ENCODE measurements at regions not wholly inside any gene's neighbourhood (a gene's known extent, or its start where the extent isn't known, plus 50 kb on each side); places are given as distances from the start of the nearest gene placed in this dataset.
"Not testable (repeated sequence)": the region's sequence is repeated elsewhere in the genome, so short reads cannot be mapped to it uniquely, and the experiment has no call there.

- H3K79me2 ChIP-seq (ENCODE audit: control insufficient read depth, insufficient read depth, low read length); H3K27ac ChIP-seq (ENCODE audit: low read length in 2 of 2); ATAC-seq (ENCODE audit: low read depth); H3K27me3 ChIP-seq (replicated peaks in 1 of 4; ENCODE audit: control extremely low read depth in 1 of 4, control insufficient read depth in 3 of 4, insufficient read depth in 4 of 4, low read length in 3 of 4); H3K4me2 ChIP-seq (replicated peaks; ENCODE audit: low read depth, low read length, poor library complexity, severe bottlenecking); POLR2A ChIA-PET; H3K9me3 Mint-ChIP-seq (ENCODE audit: insufficient read depth); H3K36me3 ChIP-seq (replicated peaks in 1 of 2; ENCODE audit: control extremely low read depth in 1 of 2, control insufficient read depth in 1 of 2, extremely low read depth in 1 of 2, insufficient read depth in 2 of 2, low read length in 1 of 2); CTCF ChIA-PET; H3K4me3 Mint-ChIP-seq; H4K20me1 ChIP-seq (ENCODE audit: control insufficient read depth, insufficient read depth, low read length, poor library complexity, severe bottlenecking); H3K4me3 ChIP-seq (ENCODE audit: control extremely low read depth in 1 of 5, extremely low read depth in 1 of 5, insufficient read depth in 1 of 5, low read depth in 2 of 5, low read length in 4 of 5); DNase-seq; H2AFZ ChIP-seq (ENCODE audit: insufficient read depth, low read depth, low read length, poor library complexity, severe bottlenecking); H3K4me1 ChIP-seq (ENCODE audit: control insufficient read depth in 2 of 2, insufficient read depth in 2 of 2, low read length in 2 of 2); H3K9me3 ChIP-seq (ENCODE audit: control extremely low read depth in 1 of 3, control insufficient read depth in 2 of 3, insufficient read depth in 1 of 3, low read length in 2 of 3); H3K4me1 Mint-ChIP-seq; intact Hi-C loops (cut with micrococcal nuclease); H3K27ac Mint-ChIP-seq; H3K9ac ChIP-seq (ENCODE audit: low read length); H3K27me3 Mint-ChIP-seq: not testable (repeated sequence)
- WGBS (ENCODE audit: insufficient coverage) = no CpG with 5 or more reads among the region's 3 CpGs
Measured at GRCh38 chr1:149249850-149250467, 146.6 kb upstream of the NBPF9 start.

- H3K4me3 ChIP-seq (ENCODE audit: control extremely low read depth in 1 of 5, extremely low read depth in 1 of 5, insufficient read depth in 1 of 5, low read depth in 2 of 5, low read length in 4 of 5); H3K4me3 Mint-ChIP-seq; ATAC-seq (ENCODE audit: low read depth); H3K9ac ChIP-seq (ENCODE audit: low read length); POLR2A ChIA-PET; H3K27me3 Mint-ChIP-seq; H3K4me1 Mint-ChIP-seq; CTCF ChIA-PET; H3K36me3 ChIP-seq (replicated peaks in 1 of 2; ENCODE audit: control extremely low read depth in 1 of 2, control insufficient read depth in 1 of 2, extremely low read depth in 1 of 2, insufficient read depth in 2 of 2, low read length in 1 of 2); H3K79me2 ChIP-seq (ENCODE audit: control insufficient read depth, insufficient read depth, low read length); DNase-seq; H3K4me1 ChIP-seq (ENCODE audit: control insufficient read depth in 2 of 2, insufficient read depth in 2 of 2, low read length in 2 of 2); H3K27ac Mint-ChIP-seq; H2AFZ ChIP-seq (ENCODE audit: insufficient read depth, low read depth, low read length, poor library complexity, severe bottlenecking); H4K20me1 ChIP-seq (ENCODE audit: control insufficient read depth, insufficient read depth, low read length, poor library complexity, severe bottlenecking); H3K27me3 ChIP-seq (replicated peaks in 1 of 4; ENCODE audit: control extremely low read depth in 1 of 4, control insufficient read depth in 3 of 4, insufficient read depth in 4 of 4, low read length in 3 of 4); intact Hi-C loops (cut with micrococcal nuclease); H3K9me3 Mint-ChIP-seq (ENCODE audit: insufficient read depth); H3K27ac ChIP-seq (ENCODE audit: low read length in 2 of 2); H3K4me2 ChIP-seq (replicated peaks; ENCODE audit: low read depth, low read length, poor library complexity, severe bottlenecking); H3K9me3 ChIP-seq (ENCODE audit: control extremely low read depth in 1 of 3, control insufficient read depth in 2 of 3, insufficient read depth in 1 of 3, low read length in 2 of 3): not testable (repeated sequence)
- no CpG with 5 or more reads among the region's 5 CpGs for WGBS (ENCODE audit: insufficient coverage)
Measured at GRCh38 chr1:149254894-149255847, 151.8 kb upstream of the NBPF9 start.

- H3K4me3 ChIP-seq (ENCODE audit: control extremely low read depth in 1 of 5, extremely low read depth in 1 of 5, insufficient read depth in 1 of 5, low read depth in 2 of 5, low read length in 4 of 5); H3K4me2 ChIP-seq (replicated peaks; ENCODE audit: low read depth, low read length, poor library complexity, severe bottlenecking); H3K4me1 ChIP-seq (ENCODE audit: control insufficient read depth in 2 of 2, insufficient read depth in 2 of 2, low read length in 2 of 2); H2AFZ ChIP-seq (ENCODE audit: insufficient read depth, low read depth, low read length, poor library complexity, severe bottlenecking); DNase-seq; H3K27ac ChIP-seq (ENCODE audit: low read length in 2 of 2); H3K9me3 ChIP-seq (ENCODE audit: control extremely low read depth in 1 of 3, control insufficient read depth in 2 of 3, insufficient read depth in 1 of 3, low read length in 2 of 3); H3K27me3 ChIP-seq (replicated peaks in 1 of 4; ENCODE audit: control extremely low read depth in 1 of 4, control insufficient read depth in 3 of 4, insufficient read depth in 4 of 4, low read length in 3 of 4); POLR2A ChIA-PET; H3K9me3 Mint-ChIP-seq (ENCODE audit: insufficient read depth); intact Hi-C loops (cut with micrococcal nuclease); H3K27ac Mint-ChIP-seq; H3K4me1 Mint-ChIP-seq; H3K79me2 ChIP-seq (ENCODE audit: control insufficient read depth, insufficient read depth, low read length); H4K20me1 ChIP-seq (ENCODE audit: control insufficient read depth, insufficient read depth, low read length, poor library complexity, severe bottlenecking); CTCF ChIA-PET; H3K36me3 ChIP-seq (replicated peaks in 1 of 2; ENCODE audit: control extremely low read depth in 1 of 2, control insufficient read depth in 1 of 2, extremely low read depth in 1 of 2, insufficient read depth in 2 of 2, low read length in 1 of 2); H3K4me3 Mint-ChIP-seq; H3K9ac ChIP-seq (ENCODE audit: low read length); H3K27me3 Mint-ChIP-seq: not testable (repeated sequence)
- peak; percentile 31 for ATAC-seq (ENCODE audit: low read depth)
- WGBS (ENCODE audit: insufficient coverage) = no CpG with 5 or more reads among the region's 1 CpG
Measured at GRCh38 chr1:149260284-149260683, 156.9 kb upstream of the NBPF9 start.

GRCh38 chr1:149260736-149261340 is 157.5 kb upstream of the NBPF9 start:
- H2AFZ ChIP-seq (ENCODE audit: insufficient read depth, low read depth, low read length, poor library complexity, severe bottlenecking); H3K4me3 ChIP-seq (ENCODE audit: control extremely low read depth in 1 of 5, extremely low read depth in 1 of 5, insufficient read depth in 1 of 5, low read depth in 2 of 5, low read length in 4 of 5); intact Hi-C loops (cut with micrococcal nuclease); H3K27ac Mint-ChIP-seq; CTCF ChIA-PET; H3K9ac ChIP-seq (ENCODE audit: low read length); H3K4me2 ChIP-seq (replicated peaks; ENCODE audit: low read depth, low read length, poor library complexity, severe bottlenecking); H3K9me3 Mint-ChIP-seq (ENCODE audit: insufficient read depth); H3K27me3 ChIP-seq (replicated peaks in 1 of 4; ENCODE audit: control extremely low read depth in 1 of 4, control insufficient read depth in 3 of 4, insufficient read depth in 4 of 4, low read length in 3 of 4); H3K27me3 Mint-ChIP-seq; H3K36me3 ChIP-seq (replicated peaks in 1 of 2; ENCODE audit: control extremely low read depth in 1 of 2, control insufficient read depth in 1 of 2, extremely low read depth in 1 of 2, insufficient read depth in 2 of 2, low read length in 1 of 2); POLR2A ChIA-PET; H3K9me3 ChIP-seq (ENCODE audit: control extremely low read depth in 1 of 3, control insufficient read depth in 2 of 3, insufficient read depth in 1 of 3, low read length in 2 of 3); ATAC-seq (ENCODE audit: low read depth); H3K79me2 ChIP-seq (ENCODE audit: control insufficient read depth, insufficient read depth, low read length); H3K4me1 ChIP-seq (ENCODE audit: control insufficient read depth in 2 of 2, insufficient read depth in 2 of 2, low read length in 2 of 2); DNase-seq; H3K27ac ChIP-seq (ENCODE audit: low read length in 2 of 2); H3K4me1 Mint-ChIP-seq; H3K4me3 Mint-ChIP-seq; H4K20me1 ChIP-seq (ENCODE audit: control insufficient read depth, insufficient read depth, low read length, poor library complexity, severe bottlenecking): not testable (repeated sequence)
- no CpG with 5 or more reads among the region's 5 CpGs for WGBS (ENCODE audit: insufficient coverage)

Data from B cell (primary cell).